ENCODE measurements at regions not wholly inside any gene's neighbourhood (a gene's known extent, or its start where the extent isn't known, plus 50 kb on each side); places are given as distances from the start of the nearest gene placed in this dataset.

DNA sequence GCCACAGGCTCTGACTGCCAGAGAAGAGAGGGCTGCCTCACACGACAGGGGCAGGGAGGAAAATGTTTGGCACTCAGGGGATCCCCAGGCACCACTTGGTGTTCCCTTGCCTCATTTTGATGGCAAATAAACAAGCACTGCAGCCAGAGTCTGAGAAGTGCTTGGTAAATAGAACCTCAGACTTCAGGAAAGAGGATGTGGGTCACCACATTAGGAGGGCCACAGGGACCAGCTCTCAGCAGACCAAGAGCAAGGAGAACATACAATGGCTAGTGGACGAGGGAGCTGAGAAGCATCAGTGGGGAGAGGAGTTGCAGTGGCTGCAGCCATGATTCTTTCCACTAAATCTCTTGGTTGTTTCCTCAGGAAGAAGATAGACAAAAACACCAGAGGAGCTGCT is 413.9 kb downstream of the GADD45G start:
- no peak for DNase-seq
- Histone ChIP-seq H3F3A (ENCODE audit: insufficient read depth, low read length) (no peaks in the 10 kb centered on the region), H3K4me3 (ENCODE audit: low read length) (no peak overlapping the region), H4K20me1 (ENCODE audit: insufficient read depth, low read length) (no peaks in the 10 kb centered on the region), H3K4me1 (ENCODE audit: low read length) (no peaks in the 10 kb centered on the region), H3K9ac (ENCODE audit: low read length) (no peak overlapping the region), H3K4me2 (ENCODE audit: low read depth, low read length) (no peak overlapping the region), H2AFZ (ENCODE audit: low read length) (no peak overlapping the region), H3K27me3 (replicated peaks; ENCODE audit: insufficient read depth, low read length) (no peaks in the 10 kb centered on the region), H3K27ac (ENCODE audit: low read length) (no peak overlapping the region), H3K36me3 (replicated peaks; ENCODE audit: insufficient read depth, low read length) (no peaks in the 10 kb centered on the region), H3K9me3 (replicated peaks; ENCODE audit: insufficient read depth, low read length) (no peaks in the 10 kb centered on the region), H3K9me2 (replicated peaks; ENCODE audit: insufficient read depth, low read length) (no peaks in the 10 kb centered on the region), H3K79me2 (ENCODE audit: low read length) (no peaks in the 10 kb centered on the region)
- TF ChIP-seq, protein P1, sequence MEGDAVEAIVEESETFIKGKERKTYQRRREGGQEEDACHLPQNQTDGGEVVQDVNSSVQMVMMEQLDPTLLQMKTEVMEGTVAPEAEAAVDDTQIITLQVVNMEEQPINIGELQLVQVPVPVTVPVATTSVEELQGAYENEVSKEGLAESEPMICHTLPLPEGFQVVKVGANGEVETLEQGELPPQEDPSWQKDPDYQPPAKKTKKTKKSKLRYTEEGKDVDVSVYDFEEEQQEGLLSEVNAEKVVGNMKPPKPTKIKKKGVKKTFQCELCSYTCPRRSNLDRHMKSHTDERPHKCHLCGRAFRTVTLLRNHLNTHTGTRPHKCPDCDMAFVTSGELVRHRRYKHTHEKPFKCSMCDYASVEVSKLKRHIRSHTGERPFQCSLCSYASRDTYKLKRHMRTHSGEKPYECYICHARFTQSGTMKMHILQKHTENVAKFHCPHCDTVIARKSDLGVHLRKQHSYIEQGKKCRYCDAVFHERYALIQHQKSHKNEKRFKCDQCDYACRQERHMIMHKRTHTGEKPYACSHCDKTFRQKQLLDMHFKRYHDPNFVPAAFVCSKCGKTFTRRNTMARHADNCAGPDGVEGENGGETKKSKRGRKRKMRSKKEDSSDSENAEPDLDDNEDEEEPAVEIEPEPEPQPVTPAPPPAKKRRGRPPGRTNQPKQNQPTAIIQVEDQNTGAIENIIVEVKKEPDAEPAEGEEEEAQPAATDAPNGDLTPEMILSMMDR (IDR thresholded peaks at IDR 0.05; ENCODE audit: low read length): no peak
- TF ChIP-seq EZH2 (optimal IDR thresholded peaks at IDR 0.05; ENCODE audit: low read depth, low read length) (no peak), EZH2phosphoT487 (IDR thresholded peaks at IDR 0.05; ENCODE audit: low read length) (no peak)

DNA sequence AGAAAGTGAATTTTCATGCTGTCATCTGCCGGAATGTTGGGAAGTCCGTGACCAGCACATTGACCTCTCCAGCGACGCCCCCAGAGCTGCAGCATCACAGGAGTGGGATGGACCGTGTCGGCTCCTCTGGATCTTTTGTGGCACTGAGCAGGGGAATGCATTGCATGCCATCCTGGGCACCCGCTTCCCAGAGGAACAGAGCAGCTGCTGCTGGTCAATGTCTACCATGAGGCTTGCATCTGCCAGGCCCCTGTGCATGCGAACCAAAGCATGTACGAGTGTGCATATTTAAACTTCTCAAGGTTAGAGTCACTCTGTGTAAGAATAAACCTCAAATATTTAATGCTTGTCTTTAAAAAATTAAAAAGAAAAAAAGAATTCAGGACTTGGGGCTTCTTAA is 414.8 kb downstream of the GADD45G start:
- Histone ChIP-seq H3K36me3 (replicated peaks; ENCODE audit: insufficient read depth, low read length) (no peaks in the 10 kb centered on the region), H3K9me3 (replicated peaks; ENCODE audit: insufficient read depth, low read length) (no peaks in the 10 kb centered on the region), H2AFZ (ENCODE audit: low read length) (no peak overlapping the region), H3K9me2 (replicated peaks; ENCODE audit: insufficient read depth, low read length) (no peaks in the 10 kb centered on the region), H3K4me2 (ENCODE audit: low read depth, low read length) (no peak overlapping the region), H3K4me3 (ENCODE audit: low read length) (no peak overlapping the region), H3K9ac (ENCODE audit: low read length) (no peak overlapping the region), H3K27me3 (replicated peaks; ENCODE audit: insufficient read depth, low read length) (no peaks in the 10 kb centered on the region), H3K79me2 (ENCODE audit: low read length) (no peaks in the 10 kb centered on the region), H3K27ac (ENCODE audit: low read length) (no peak overlapping the region), H4K20me1 (ENCODE audit: insufficient read depth, low read length) (no peaks in the 10 kb centered on the region), H3K4me1 (ENCODE audit: low read length) (no peaks in the 10 kb centered on the region), H3F3A (ENCODE audit: insufficient read depth, low read length) (no peaks in the 10 kb centered on the region)
- TF ChIP-seq EZH2 (optimal IDR thresholded peaks at IDR 0.05; ENCODE audit: low read depth, low read length): no peak
- no peak for TF ChIP-seq EZH2phosphoT487 (IDR thresholded peaks at IDR 0.05; ENCODE audit: low read length)
- TF ChIP-seq, protein P1 (IDR thresholded peaks at IDR 0.05; ENCODE audit: low read length): no peak
- DNase-seq: no peak

DNA sequence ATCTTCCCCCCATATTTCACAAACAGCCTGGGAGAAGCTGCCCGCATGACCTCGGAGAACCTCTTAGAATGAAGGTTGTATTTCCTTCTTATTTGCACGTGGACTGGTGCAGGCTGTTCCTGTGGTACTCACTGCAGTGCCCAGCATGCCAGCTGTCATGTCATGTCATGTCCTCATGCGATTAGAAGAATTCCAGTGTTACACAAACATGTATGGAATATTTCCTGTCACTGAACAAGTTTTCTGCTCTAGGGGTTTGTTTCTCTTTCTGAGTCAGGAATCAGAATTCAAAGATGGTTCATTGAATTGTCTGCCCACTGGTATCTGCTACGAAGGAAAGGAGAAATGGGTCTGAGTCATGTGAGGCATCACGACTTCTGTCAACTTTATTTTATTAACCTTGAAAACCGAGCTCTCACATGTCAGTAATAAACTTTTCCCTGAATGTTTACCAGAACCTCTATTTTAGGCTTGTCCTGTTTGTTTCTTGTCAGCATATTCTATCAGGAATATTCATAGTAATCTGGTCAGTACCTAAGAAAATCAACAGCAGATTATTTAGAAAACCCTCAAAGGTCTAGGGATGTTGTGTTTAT is 415.6 kb downstream of the GADD45G start:
- no peak for TF ChIP-seq EZH2phosphoT487 (IDR thresholded peaks at IDR 0.05; ENCODE audit: low read length)
- TF ChIP-seq, protein P1 (IDR thresholded peaks at IDR 0.05; ENCODE audit: low read length): no peak
- no peak for TF ChIP-seq EZH2 (optimal IDR thresholded peaks at IDR 0.05; ENCODE audit: low read depth, low read length)
- no peak overlapping the region for H3K27ac ChIP-seq (ENCODE audit: low read length)
- DNase-seq: no peak

More for the DNA sequence above, 415.6 kb downstream of the GADD45G start:
- Histone ChIP-seq H3K4me2 (ENCODE audit: low read depth, low read length) (no peak overlapping the region), H3K27me3 (replicated peaks; ENCODE audit: insufficient read depth, low read length) (no peaks in the 10 kb centered on the region), H3K9me3 (replicated peaks; ENCODE audit: insufficient read depth, low read length) (no peaks in the 10 kb centered on the region), H3K36me3 (replicated peaks; ENCODE audit: insufficient read depth, low read length) (no peaks in the 10 kb centered on the region), H3K9ac (ENCODE audit: low read length) (no peak overlapping the region), H3K79me2 (ENCODE audit: low read length) (no peaks in the 10 kb centered on the region), H3F3A (ENCODE audit: insufficient read depth, low read length) (no peaks in the 10 kb centered on the region), H3K4me1 (ENCODE audit: low read length) (no peaks in the 10 kb centered on the region), H4K20me1 (ENCODE audit: insufficient read depth, low read length) (no peaks in the 10 kb centered on the region), H3K9me2 (replicated peaks; ENCODE audit: insufficient read depth, low read length) (no peaks in the 10 kb centered on the region), H2AFZ (ENCODE audit: low read length) (no peak overlapping the region), H3K4me3 (ENCODE audit: low read length) (no peak overlapping the region)
